ENCODE measurements at regions not wholly inside any gene's neighbourhood (a gene's known extent, or its start where the extent isn't known, plus 50 kb on each side); places are given as distances from the start of the nearest gene placed in this dataset.
"Not testable (repeated sequence)": the region's sequence is repeated elsewhere in the genome, so short reads cannot be mapped to it uniquely, and the experiment has no call there.

DNA sequence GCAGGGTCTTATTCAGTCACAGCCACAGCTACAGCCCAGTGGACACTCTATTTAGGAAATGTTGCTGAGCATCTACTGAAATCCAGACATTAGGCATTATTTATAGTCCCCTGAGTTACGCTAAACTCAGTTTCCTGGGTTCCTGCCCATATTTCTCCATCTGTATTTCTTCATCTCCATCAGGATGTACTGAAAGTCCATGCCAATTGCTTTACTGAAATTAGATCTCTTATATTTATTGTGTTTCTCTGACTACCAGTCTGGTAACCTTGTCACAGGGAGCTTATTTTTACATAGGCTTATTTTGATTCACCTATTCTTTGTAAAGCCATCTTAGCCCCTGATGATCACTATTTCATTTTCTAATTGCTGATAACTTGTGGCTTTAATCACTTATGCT, 223.9 kb downstream of the TLE3 start:
- TF ChIP-seq POLR2AphosphoS5 (IDR thresholded peaks at IDR 0.05) (no peak), POLR2A (IDR thresholded peaks at IDR 0.05) (no peak), EP300 (IDR thresholded peaks at IDR 0.05; ENCODE audit: low read depth) (no peak)
- TF ChIP-seq, protein P1, sequence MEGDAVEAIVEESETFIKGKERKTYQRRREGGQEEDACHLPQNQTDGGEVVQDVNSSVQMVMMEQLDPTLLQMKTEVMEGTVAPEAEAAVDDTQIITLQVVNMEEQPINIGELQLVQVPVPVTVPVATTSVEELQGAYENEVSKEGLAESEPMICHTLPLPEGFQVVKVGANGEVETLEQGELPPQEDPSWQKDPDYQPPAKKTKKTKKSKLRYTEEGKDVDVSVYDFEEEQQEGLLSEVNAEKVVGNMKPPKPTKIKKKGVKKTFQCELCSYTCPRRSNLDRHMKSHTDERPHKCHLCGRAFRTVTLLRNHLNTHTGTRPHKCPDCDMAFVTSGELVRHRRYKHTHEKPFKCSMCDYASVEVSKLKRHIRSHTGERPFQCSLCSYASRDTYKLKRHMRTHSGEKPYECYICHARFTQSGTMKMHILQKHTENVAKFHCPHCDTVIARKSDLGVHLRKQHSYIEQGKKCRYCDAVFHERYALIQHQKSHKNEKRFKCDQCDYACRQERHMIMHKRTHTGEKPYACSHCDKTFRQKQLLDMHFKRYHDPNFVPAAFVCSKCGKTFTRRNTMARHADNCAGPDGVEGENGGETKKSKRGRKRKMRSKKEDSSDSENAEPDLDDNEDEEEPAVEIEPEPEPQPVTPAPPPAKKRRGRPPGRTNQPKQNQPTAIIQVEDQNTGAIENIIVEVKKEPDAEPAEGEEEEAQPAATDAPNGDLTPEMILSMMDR (IDR thresholded peaks at IDR 0.05), result no peak
- no peak overlapping the region for H3K4me3 ChIP-seq
- WGBS, 2 donors (ENCODE audit: low coverage in 1 of 2), result 82 to 100% methylated on average over 1 of the region's 1 CpG
- DNase-seq, result no peak
- intact Hi-C loops (cut with DNase I; ENCODE audit: low total_unique reads) (no loop called here), in situ Hi-C loops (cut with MboI; ENCODE audit: low pct_ligation_motif_present in 1 of 4, low pct_unique_long_range_greater_than_20kb in 1 of 4, low sequenced_read_pairs in 3 of 4) (no loop called here)
- H3K27me3 ChIP-seq, result no peaks in the 10 kb centered on the region
- no peaks in the 10 kb centered on the region for H3K4me1 ChIP-seq
- H3K36me3 ChIP-seq, result no peaks in the 10 kb centered on the region
- H3K9me3 ChIP-seq, result peaks cover 8 to 11% of the 10 kb centered on the region in 2 donors
- no peak overlapping the region for H3K27ac ChIP-seq

DNA sequence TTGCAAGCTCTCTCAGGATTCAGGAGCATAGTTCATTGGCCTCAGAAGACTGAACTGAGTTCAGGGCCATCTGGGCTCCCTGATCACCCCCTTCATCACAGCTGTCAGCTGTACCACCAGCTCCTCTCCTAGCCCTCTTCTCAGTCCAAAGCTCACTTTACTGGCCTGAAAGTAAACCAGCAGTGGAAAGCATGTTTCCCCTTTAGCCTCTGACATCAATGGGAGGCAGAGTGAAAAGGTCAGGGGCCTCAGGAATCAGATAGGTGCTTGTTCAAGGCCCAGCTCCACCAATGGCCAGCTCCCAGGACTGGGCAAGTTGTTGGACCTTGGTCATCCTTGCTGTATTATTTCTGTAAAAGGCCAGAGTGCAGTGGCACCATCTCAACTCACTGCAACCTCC, 223.4 kb downstream of the TLE3 start:
- DNase-seq, result no peak
- Histone ChIP-seq H3K27ac (no peak overlapping the region), H3K9me3 (peaks cover 8 to 11% of the 10 kb centered on the region in 2 donors), H3K27me3 (no peaks in the 10 kb centered on the region), H3K36me3 (no peaks in the 10 kb centered on the region), H3K4me1 (no peaks in the 10 kb centered on the region), H3K4me3 (no peak overlapping the region)
- intact Hi-C loops (cut with DNase I; ENCODE audit: low total_unique reads) (no loop called here), in situ Hi-C loops (cut with MboI; ENCODE audit: low pct_ligation_motif_present in 1 of 4, low pct_unique_long_range_greater_than_20kb in 1 of 4, low sequenced_read_pairs in 3 of 4) (no loop called here)
- no peak for TF ChIP-seq POLR2AphosphoS5 (IDR thresholded peaks at IDR 0.05)

DNA sequence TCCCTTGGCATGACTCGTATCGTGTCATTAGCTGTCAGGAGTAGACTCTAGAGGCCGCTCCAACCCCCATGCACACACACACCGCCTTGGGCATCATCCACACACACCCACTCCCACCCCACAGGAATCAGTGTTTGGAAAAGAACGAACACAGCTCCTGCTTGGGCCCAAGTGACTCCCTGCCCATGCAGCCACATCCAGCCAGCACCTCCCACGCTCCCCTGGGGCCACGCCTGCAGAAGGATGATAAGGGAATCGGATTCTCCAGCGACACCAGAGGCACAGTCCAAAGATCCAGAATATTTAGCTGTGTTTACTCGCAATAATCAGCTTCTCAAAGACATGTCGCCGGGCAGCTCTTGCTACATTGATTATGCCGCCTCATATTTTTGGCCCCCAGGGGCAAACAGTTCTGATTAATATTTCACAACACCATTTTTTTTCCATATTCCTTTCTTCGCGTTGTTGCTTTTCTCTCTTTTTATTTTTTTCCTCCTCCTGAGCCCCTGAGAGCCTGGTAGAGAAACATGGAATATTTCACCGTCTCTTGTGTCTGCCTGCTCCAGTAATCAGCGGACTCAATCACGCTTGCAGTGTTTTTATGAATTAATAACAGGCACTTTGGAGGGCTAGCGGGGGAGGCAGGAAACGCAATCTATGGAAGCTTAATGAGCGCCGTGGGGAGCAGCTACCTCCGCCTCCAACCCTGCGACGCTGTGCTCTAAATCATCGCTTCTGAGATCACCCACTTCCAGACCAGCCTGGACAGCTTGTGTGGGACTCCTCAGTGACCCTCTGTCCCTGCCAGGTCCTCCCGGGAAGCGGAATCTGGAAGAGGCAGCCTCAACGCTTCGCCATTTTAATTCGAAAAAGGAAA, 221.4 kb downstream of the TLE3 start:
- intact Hi-C loops (cut with DNase I; ENCODE audit: low total_unique reads), result no loop called here
- no peaks in the 10 kb centered on the region for H3K4me1 ChIP-seq
- no peak overlapping the region for H3K4me3 ChIP-seq
- WGBS, 2 donors (ENCODE audit: low coverage in 1 of 2), result 77 to 88% methylated on average over 12 to 31 of the region's 31 CpGs
- in situ Hi-C loops (cut with MboI; ENCODE audit: low pct_ligation_motif_present in 1 of 4, low pct_unique_long_range_greater_than_20kb in 1 of 4, low sequenced_read_pairs in 3 of 4), result no loop called here
- H3K36me3 ChIP-seq, result no peaks in the 10 kb centered on the region
- H3K27me3 ChIP-seq, result no peaks in the 10 kb centered on the region
- DNase-seq, result no peak
- H3K9me3 ChIP-seq, result peaks cover 8 to 11% of the 10 kb centered on the region in 2 donors
- TF ChIP-seq POLR2AphosphoS5 (IDR thresholded peaks at IDR 0.05) (no peak), POLR2A (IDR thresholded peaks at IDR 0.05) (no peak), EP300 (IDR thresholded peaks at IDR 0.05; ENCODE audit: low read depth) (no peak)
- TF ChIP-seq, protein P1 (IDR thresholded peaks at IDR 0.05), result no peak
- H3K27ac ChIP-seq, result no peak overlapping the region

DNA sequence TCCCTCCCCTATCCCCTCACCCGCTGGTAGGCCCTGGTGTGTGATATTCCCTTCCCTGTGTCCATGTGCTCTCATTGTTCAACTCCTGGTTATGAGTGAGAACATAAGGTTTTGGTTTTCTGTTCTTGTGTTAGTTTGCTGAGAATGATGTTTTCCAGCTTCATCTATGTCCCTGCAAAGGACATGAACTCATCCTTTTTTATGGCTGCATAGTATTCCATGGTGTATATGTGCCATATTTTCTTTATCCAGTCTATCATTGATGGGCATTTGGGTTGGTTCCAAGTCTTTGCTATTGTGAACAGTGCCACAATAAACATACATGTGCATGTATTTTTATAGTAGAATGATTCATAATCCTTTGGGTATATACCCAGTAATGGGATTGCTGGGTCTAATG, 217.8 kb downstream of the TLE3 start:
- H3K36me3 ChIP-seq; H3K27ac ChIP-seq; H3K9me3 ChIP-seq; H3K4me3 ChIP-seq; intact Hi-C loops (cut with DNase I; ENCODE audit: low total_unique reads); in situ Hi-C loops (cut with MboI; ENCODE audit: low pct_ligation_motif_present in 1 of 4, low pct_unique_long_range_greater_than_20kb in 1 of 4, low sequenced_read_pairs in 3 of 4); H3K27me3 ChIP-seq; DNase-seq; H3K4me1 ChIP-seq: not testable (repeated sequence)
- WGBS, 2 donors (ENCODE audit: low coverage in 1 of 2), result 94 to 100% methylated on average over 1 of the region's 1 CpG

DNA sequence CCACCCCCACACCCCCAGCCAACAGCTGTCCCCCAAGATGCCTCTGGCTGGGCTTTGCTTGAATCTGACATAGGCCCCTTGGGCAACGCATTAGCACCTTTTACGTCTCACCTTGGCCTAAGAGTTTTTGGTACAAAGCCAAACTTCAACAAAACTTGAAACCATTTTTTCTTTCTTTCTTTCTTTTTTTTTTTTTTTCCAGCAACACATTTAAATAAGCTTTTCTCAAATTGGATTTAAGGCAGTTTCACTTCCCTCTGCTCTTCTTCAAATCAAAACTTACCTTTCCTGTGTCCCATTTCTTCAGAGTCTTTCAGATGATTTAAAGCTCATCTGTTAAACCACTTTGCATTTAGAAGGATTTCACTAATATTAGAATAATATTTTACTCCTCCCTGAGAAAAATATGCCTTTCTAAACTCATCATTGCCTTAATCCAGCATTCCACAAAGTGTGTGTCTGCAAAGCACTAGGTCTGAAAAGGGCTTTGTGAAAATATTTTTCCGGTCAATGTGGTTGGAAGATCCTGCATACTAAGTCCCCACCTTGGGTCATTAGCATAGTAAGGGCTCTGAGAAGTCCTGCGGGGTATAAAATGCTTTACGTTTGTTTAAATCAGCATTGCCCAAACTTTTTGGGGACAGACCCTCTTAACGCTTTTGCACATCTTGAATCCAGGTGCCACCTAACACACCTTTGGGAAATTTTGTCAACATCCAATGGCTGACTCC, 217.0 kb downstream of the TLE3 start:
- H3K36me3 ChIP-seq, result no peaks in the 10 kb centered on the region
- intact Hi-C loops (cut with DNase I; ENCODE audit: low total_unique reads), result no loop called here
- DNase-seq, result no peak

More for the DNA sequence above, 217.0 kb downstream of the TLE3 start:
- Histone ChIP-seq H3K9me3 (no peaks in the 10 kb centered on the region), H3K27me3 (no peaks in the 10 kb centered on the region), H3K27ac (no peak overlapping the region), H3K4me1 (no peaks in the 10 kb centered on the region), H3K4me3 (no peak overlapping the region)
- 81 to 100% methylated on average over 2 to 6 of the region's 6 CpGs for WGBS, 2 donors (ENCODE audit: low coverage in 1 of 2)
- in situ Hi-C loops (cut with MboI; ENCODE audit: low pct_ligation_motif_present in 1 of 4, low pct_unique_long_range_greater_than_20kb in 1 of 4, low sequenced_read_pairs in 3 of 4), result no loop called here
- no peak for TF ChIP-seq POLR2A (IDR thresholded peaks at IDR 0.05)
- TF ChIP-seq, protein P1 (IDR thresholded peaks at IDR 0.05), result no peak
- no peak for TF ChIP-seq POLR2AphosphoS5 (IDR thresholded peaks at IDR 0.05)
- TF ChIP-seq EP300 (IDR thresholded peaks at IDR 0.05; ENCODE audit: low read depth), result no peak
